Astrocyte of the spinal cord (primary cell): ENCODE measurements at regions not wholly inside any gene's neighbourhood (a gene's known extent, or its start where the extent isn't known, plus 50 kb on each side); places are given as distances from the start of the nearest gene placed in this dataset.
"Not testable (repeated sequence)": the region's sequence is repeated elsewhere in the genome, so short reads cannot be mapped to it uniquely, and the experiment has no call there.

Experiments used
- DNase-seq: peaks from one replicate; pipeline ENCODE4 v3.0.0; 2011; ENCODE audit warnings: low read depth, low spot score
- H3K4me3 ChIP-seq: 2 replicates; pipeline ENCODE4 v1.5.1; 2011; ENCODE audit warnings: low read depth, mild to moderate bottlenecking, low read length, moderate library complexity
- CTCF ChIP-seq: IDR thresholded peaks from 2 replicates; pipeline ENCODE4 v1.5.1; 2012; ENCODE audit warnings: low read depth, mild to moderate bottlenecking, low read length, inconsistent platforms
- in situ Hi-C: cut with HindIII; loops from 2 replicates; pipeline ENCODE4 v1.10.0; 2017; ENCODE audit warnings: low sequenced_read_pairs

- no peak for TF ChIP-seq CTCF
- in situ Hi-C loops, result no loop called here
- H3K4me3 ChIP-seq, result no peak overlapping the region
- DNase-seq, result no peak
These were observed 1570.1 kb downstream of the SI start for GRCh38 chr3:163508206-163508605.

- in situ Hi-C loops, result no loop called here
- no peak for TF ChIP-seq CTCF
- no peak for DNase-seq
- no peak overlapping the region for H3K4me3 ChIP-seq
These were observed 1573.3 kb downstream of the SI start for GRCh38 chr3:163504974-163505373.

GRCh38 chr3:163499736-163500219 lies 1578.5 kb downstream of the SI start:
- DNase-seq, result not testable (repeated sequence)

GRCh38 chr3:163498842-163499735 lies 1579.2 kb downstream of the SI start:
- H3K4me3 ChIP-seq, DNase-seq, in situ Hi-C loops: not testable (repeated sequence)

More at GRCh38 chr3:163499736-163500219, 1578.5 kb downstream of the SI start:
- H3K4me3 ChIP-seq, in situ Hi-C loops: not testable (repeated sequence)

GRCh38 chr3:163491714-163492113 lies 1586.6 kb downstream of the SI start:
- in situ Hi-C loops, result no loop called here
- H3K4me3 ChIP-seq, result no peak overlapping the region
- no peak for TF ChIP-seq CTCF

GRCh38 chr3:163490119-163490518 lies 1588.2 kb downstream of the SI start:
- TF ChIP-seq CTCF, result peak; percentile 47
- H3K4me3 ChIP-seq, result no peak overlapping the region
- peak; percentile 28 for DNase-seq
- in situ Hi-C loops, result no loop called here

More at GRCh38 chr3:163491714-163492113, 1586.6 kb downstream of the SI start:
- DNase-seq, result no peak

GRCh38 chr3:163482695-163483094 lies 1595.6 kb downstream of the SI start:
- no peak for DNase-seq
- no peak for TF ChIP-seq CTCF
- no peak overlapping the region for H3K4me3 ChIP-seq
- in situ Hi-C loops, result no loop called here
